ENCODE measurements at regions not wholly inside any gene's neighbourhood (a gene's known extent, or its start where the extent isn't known, plus 50 kb on each side); places are given as distances from the start of the nearest gene placed in this dataset.

DNA sequence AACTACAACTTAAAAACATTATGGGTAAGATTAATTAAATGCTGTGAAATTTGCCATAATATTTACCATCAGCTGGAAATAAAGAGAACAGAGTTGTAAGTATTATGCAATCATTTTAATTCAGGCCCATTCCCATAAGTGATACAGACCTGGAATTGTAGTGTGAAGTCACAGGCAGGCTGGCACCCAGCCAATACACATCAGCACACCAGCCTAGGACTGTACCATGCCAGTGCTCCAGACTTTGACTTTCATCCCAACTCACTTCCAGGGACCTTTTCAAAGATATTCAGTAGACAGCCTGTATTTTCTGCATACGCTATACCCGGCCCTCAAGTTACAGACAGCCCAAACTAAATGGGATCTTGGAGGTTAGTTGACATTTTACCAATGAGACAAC, 143.3 kb downstream of the TES start:
- DNase-seq (ENCODE audit: low read depth, low spot score): no peak
- 0 out of 2 replicates have a peak, but pooled peaks have one; percentile 24 for TF ChIP-seq CEBPB (IDR thresholded peaks at IDR 0.05; ENCODE audit: low read depth)
- 0 out of 2 replicates have a peak, but pooled peaks have one; percentile 19 for TF ChIP-seq SP1 (IDR thresholded peaks at IDR 0.05; ENCODE audit: low read depth)
- TF ChIP-seq YY1 (IDR thresholded peaks at IDR 0.05; ENCODE audit: extremely low read depth, insufficient replicate concordance, low read depth, low read length): no peak
- no peak overlapping the region for H2AFZ ChIP-seq (ENCODE audit: low read depth, low read length, poor library complexity, severe bottlenecking)
- ChIA-PET RAD21 (ENCODE audit: low non-redundant PET in 1 of 2, low total read pairs in 2 of 2, uncharacterized antibody in 2 of 2, unreplicated experiment in 2 of 2) (no interaction called here), POLR2A (interaction anchor here (1.0 kb wide), 1 partner anchor 82 kb away, joined by 4 read pairs; no protein-coding TSS in a partner anchor), CTCF (no interaction called here)
- peak overlapping the region; percentile 65 for H3K9ac ChIP-seq (ENCODE audit: low read length)
- ATAC-seq: no peak
- H3K36me3 ChIP-seq (ENCODE audit: control insufficient read depth in 1 of 2, insufficient read depth in 2 of 2, low read length in 2 of 2): 0 out of 4 replicates have a peak, but pooled peaks cover 0 to 5% of the 10 kb centered on the region in 2 experiments
- intact Hi-C loops (cut with micrococcal nuclease): loop anchor here (2.0 to 10.0 kb wide), 2 partner anchors 171 to 231 kb away; partner anchors contain the start of gene CAV1
- no peaks in the 10 kb centered on the region for H3K9me2 ChIP-seq (ENCODE audit: insufficient read depth)
- H3K4me3 ChIP-seq (replicated peaks in 1 of 2; ENCODE audit: low read depth in 1 of 2, low read length in 2 of 2): no peak overlapping the region
- H3K79me2 ChIP-seq (ENCODE audit: insufficient read depth, low read length): no peaks in the 10 kb centered on the region
- H3K27me3 ChIP-seq (ENCODE audit: insufficient read depth, low read length): no peaks in the 10 kb centered on the region
- peak overlapping the region; percentile 76 for H3K4me2 ChIP-seq (ENCODE audit: low read length)
- H3K9me3 ChIP-seq (ENCODE audit: control insufficient read depth in 1 of 2, insufficient read depth in 1 of 2, low read depth in 1 of 2, low read length in 2 of 2): no peaks in the 10 kb centered on the region
- no peaks in the 10 kb centered on the region for H4K20me1 ChIP-seq (ENCODE audit: insufficient read depth)
- no TSS peak for BruUV-seq (replicated peaks)
- H3K27ac ChIP-seq (ENCODE audit: low read depth, low read length): peak overlapping the region; percentile 89
- H3K4me1 ChIP-seq (ENCODE audit: control insufficient read depth in 1 of 2, insufficient read depth in 2 of 2, low read length in 2 of 2): peaks cover 54 to 61% of the 10 kb centered on the region in 2 experiments

DNA sequence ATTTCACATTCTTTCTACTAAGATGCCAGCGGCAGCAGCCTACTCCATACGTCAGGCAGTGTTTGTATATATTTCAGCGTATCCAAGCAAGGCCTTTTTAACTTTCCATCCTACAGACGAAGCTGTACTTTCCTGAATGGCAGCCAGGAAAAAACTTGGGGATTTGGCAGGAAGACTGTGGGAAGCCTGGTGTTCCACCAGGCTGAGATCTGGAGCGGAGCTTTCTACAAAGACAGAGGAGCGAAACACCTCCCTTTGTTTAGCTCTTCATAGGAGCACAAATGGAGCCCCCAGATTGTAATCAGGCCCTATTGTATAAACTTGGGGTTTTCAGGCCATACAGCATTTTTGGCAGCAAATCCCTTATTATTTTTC, 143.8 kb downstream of the TES start:
- RAD21 ChIA-PET (ENCODE audit: low non-redundant PET in 1 of 2, low total read pairs in 2 of 2, uncharacterized antibody in 2 of 2, unreplicated experiment in 2 of 2): no interaction called here
- Histone ChIP-seq H3K9me2 (ENCODE audit: insufficient read depth) (no peaks in the 10 kb centered on the region), H3K4me1 (ENCODE audit: control insufficient read depth in 1 of 2, insufficient read depth in 2 of 2, low read length in 2 of 2) (peaks cover 58 to 66% of the 10 kb centered on the region in 2 experiments), H3K36me3 (ENCODE audit: control insufficient read depth in 1 of 2, insufficient read depth in 2 of 2, low read length in 2 of 2) (0 out of 4 replicates have a peak, but pooled peaks cover 0 to 5% of the 10 kb centered on the region in 2 experiments), H3K9ac (ENCODE audit: low read length) (peak overlapping the region; percentile 65), H3K4me2 (ENCODE audit: low read length) (peak overlapping the region; percentile 76), H3K27ac (ENCODE audit: low read depth, low read length) (peak overlapping the region; percentile 89), H4K20me1 (ENCODE audit: insufficient read depth) (no peaks in the 10 kb centered on the region), H3K79me2 (ENCODE audit: insufficient read depth, low read length) (no peaks in the 10 kb centered on the region), H3K4me3 (replicated peaks in 1 of 2; ENCODE audit: low read depth in 1 of 2, low read length in 2 of 2) (peak overlapping the region in 1 of 2 experiments; percentile 41; a peak in 1 of 4 replicates), H2AFZ (ENCODE audit: low read depth, low read length, poor library complexity, severe bottlenecking) (no peak overlapping the region), H3K9me3 (ENCODE audit: control insufficient read depth in 1 of 2, insufficient read depth in 1 of 2, low read depth in 1 of 2, low read length in 2 of 2) (no peaks in the 10 kb centered on the region), H3K27me3 (ENCODE audit: insufficient read depth, low read length) (no peaks in the 10 kb centered on the region)
- CTCF ChIA-PET: no interaction called here
- TF ChIP-seq ZNF274 (IDR thresholded peaks at IDR 0.05; ENCODE audit: low read depth, low read length) (no peak), EZH2 (IDR thresholded peaks at IDR 0.05) (no peak), JUND (IDR thresholded peaks at IDR 0.05) (no peak), EZH2phosphoT487 (IDR thresholded peaks at IDR 0.05; ENCODE audit: borderline replicate concordance) (no peak), ELF1 (IDR thresholded peaks at IDR 0.05; ENCODE audit: borderline replicate concordance, low read depth) (no peak), TCF7L2 (IDR thresholded peaks at IDR 0.05; ENCODE audit: borderline replicate concordance, extremely low read depth, insufficient read depth, insufficient read length) (no peak), ZFX (IDR thresholded peaks at IDR 0.05) (no peak), SP1 (IDR thresholded peaks at IDR 0.05; ENCODE audit: low read depth) (no peak)
- TF ChIP-seq, protein P1, sequence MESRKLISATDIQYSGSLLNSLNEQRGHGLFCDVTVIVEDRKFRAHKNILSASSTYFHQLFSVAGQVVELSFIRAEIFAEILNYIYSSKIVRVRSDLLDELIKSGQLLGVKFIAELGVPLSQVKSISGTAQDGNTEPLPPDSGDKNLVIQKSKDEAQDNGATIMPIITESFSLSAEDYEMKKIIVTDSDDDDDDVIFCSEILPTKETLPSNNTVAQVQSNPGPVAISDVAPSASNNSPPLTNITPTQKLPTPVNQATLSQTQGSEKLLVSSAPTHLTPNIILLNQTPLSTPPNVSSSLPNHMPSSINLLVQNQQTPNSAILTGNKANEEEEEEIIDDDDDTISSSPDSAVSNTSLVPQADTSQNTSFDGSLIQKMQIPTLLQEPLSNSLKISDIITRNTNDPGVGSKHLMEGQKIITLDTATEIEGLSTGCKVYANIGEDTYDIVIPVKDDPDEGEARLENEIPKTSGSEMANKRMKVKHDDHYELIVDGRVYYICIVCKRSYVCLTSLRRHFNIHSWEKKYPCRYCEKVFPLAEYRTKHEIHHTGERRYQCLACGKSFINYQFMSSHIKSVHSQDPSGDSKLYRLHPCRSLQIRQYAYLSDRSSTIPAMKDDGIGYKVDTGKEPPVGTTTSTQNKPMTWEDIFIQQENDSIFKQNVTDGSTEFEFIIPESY (IDR thresholded peaks at IDR 0.05; ENCODE audit: extremely low read depth, insufficient replicate concordance, low read length): no peak
- TF ChIP-seq, protein P2, sequence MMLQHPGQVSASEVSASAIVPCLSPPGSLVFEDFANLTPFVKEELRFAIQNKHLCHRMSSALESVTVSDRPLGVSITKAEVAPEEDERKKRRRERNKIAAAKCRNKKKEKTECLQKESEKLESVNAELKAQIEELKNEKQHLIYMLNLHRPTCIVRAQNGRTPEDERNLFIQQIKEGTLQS (IDR thresholded peaks at IDR 0.05): no peak
- ATAC-seq (no peak), DNase-seq (ENCODE audit: low read depth, low spot score) (no peak)
- TSS peak; percentile 46 for BruUV-seq (replicated peaks)
- POLR2A ChIA-PET: interaction anchor here (1.0 kb wide), 1 partner anchor 82 kb away, joined by 4 read pairs; no protein-coding TSS in a partner anchor
- intact Hi-C loops (cut with micrococcal nuclease): loop anchor here (2.0 to 10.0 kb wide), 2 partner anchors 171 to 231 kb away; partner anchors contain the start of gene CAV1

All from HCT116 (cell line).